Gastroesophageal sphincter (tissue), 3 donors: ENCODE measurements at regions not wholly inside any gene's neighbourhood (a gene's known extent, or its start where the extent isn't known, plus 50 kb on each side); places are given as distances from the start of the nearest gene placed in this dataset.

Source experiments
- CTCF ChIP-seq, 4 experiments: fragments of 200-600 bp in 2 of 4; fragments of 450-650 bp in 2 of 4; sonication (generic) in 1 of 4; IDR thresholded peaks; one replicate each; pipeline ENCODE4 v1.5.1; 2017 to 2019; ENCODE audit warnings: antibody characterized with exemption in 4 of 4, mild to moderate bottlenecking in 2 of 4, moderate library complexity in 2 of 4
- EP300 ChIP-seq: sonication (generic); formaldehyde crosslinking; IDR thresholded peaks from one replicate; pipeline ENCODE4 v1.6.1; 2017; ENCODE audit warnings: antibody characterized with exemption, mild to moderate bottlenecking
- POLR2A ChIP-seq, 2 donors: fragments of 450-650 bp; IDR thresholded peaks; one replicate each; pipeline ENCODE4 v1.6.1; 2017; ENCODE audit warnings: antibody characterized with exemption in 2 of 2, mild to moderate bottlenecking in 2 of 2, moderate library complexity in 1 of 2

DNA sequence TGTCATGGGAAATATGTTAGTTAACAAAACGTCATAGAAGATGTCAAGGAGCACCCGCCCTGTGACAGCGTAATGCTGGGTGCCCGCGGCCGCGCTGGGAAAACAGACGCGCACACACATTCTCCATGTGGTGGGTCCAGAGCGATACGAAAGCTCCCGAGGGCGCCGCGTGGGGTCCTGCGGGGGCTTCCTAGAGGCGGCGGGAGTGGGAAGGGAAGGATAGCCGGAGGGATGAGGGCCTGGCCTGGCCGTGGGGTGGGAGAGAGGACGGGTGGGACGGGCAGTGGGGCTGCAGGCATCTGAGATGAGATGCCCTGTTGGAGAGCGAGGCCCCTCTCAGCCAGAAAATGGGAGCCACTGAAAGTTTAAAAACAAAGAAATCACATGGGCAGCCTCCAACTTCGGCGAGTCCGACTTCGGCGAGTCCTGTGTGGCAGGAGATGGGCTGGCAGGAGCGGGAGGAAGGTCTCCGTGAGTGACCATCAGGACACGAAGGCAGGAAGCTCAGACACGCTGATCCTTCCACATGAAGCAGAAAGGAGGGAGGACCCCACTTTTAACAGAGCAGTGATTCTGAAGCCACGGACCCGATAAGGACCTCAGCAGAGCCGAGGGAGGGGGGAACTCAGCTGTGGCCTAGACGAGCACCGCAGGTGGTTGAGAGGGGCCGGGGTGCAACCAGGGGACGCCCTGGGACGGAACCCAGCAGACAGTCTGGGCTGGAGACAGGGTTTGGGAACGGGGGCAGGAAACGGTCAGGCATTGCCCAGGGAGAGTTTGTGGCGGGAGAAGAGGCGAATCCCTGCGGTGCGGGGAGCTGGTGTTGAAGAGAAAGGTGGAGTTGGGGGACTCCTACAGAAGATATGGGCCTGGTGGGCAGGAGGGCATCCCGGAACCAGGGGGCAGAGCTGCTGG lies 114.1 kb upstream of the FRMD1 start:
- TF ChIP-seq POLR2A (IDR thresholded peaks at IDR 0.05) (no peak), CTCF (IDR thresholded peaks at IDR 0.05) (no peak), EP300 (no peak)
